Stimulated activated memory B cell treated with anti-CD40 and anti-IgM and Interleukin-4, amounts not matched to agents 10 μg/mL and 1 μg/mL and 100 μg/mL, for 72 hours (primary cell): ENCODE measurements at regions not wholly inside any gene's neighbourhood (a gene's known extent, or its start where the extent isn't known, plus 50 kb on each side); places are given as distances from the start of the nearest gene placed in this dataset.

ENCODE experiments used
- ATAC-seq: fragments of 150-1000 bp; cut with Tn5 transposase; 2 replicates; pipeline ENCODE4 v1.10.0; 2021
- H3K27ac Mint-ChIP-seq: one replicate; pipeline ENCODE4 v1.8.0; 2022; ENCODE audit warnings: mild to moderate bottlenecking, mixed read lengths
- H3K27me3 Mint-ChIP-seq: one replicate; pipeline ENCODE4 v1.8.0; 2022; ENCODE audit warnings: mixed read lengths
- H3K36me3 Mint-ChIP-seq: one replicate; pipeline ENCODE4 v1.8.0; 2022; ENCODE audit warnings: mixed read lengths
- H3K4me1 Mint-ChIP-seq: one replicate; pipeline ENCODE4 v1.8.0; 2022; ENCODE audit warnings: mixed read lengths
- H3K4me3 Mint-ChIP-seq: one replicate; pipeline ENCODE4 v1.8.0; 2022; ENCODE audit warnings: mild to moderate bottlenecking, moderate library complexity, mixed read lengths
- H3K9me3 Mint-ChIP-seq: one replicate; pipeline ENCODE4 v1.8.0; 2022; ENCODE audit warnings: mixed read lengths

GRCh38 chr13:74201530-74201929, 67.3 kb upstream of the KLF12 start:
- no peaks in the 10 kb centered on the region for H3K4me1 Mint-ChIP-seq
- H3K27ac Mint-ChIP-seq, result no peak overlapping the region
- peaks cover 3% of the 10 kb centered on the region for H3K36me3 Mint-ChIP-seq
- H3K4me3 Mint-ChIP-seq, result no peak overlapping the region
- no peak for ATAC-seq
- peaks cover 15% of the 10 kb centered on the region for H3K27me3 Mint-ChIP-seq
- H3K9me3 Mint-ChIP-seq, result no peaks in the 10 kb centered on the region

GRCh38 chr13:74200081-74200480, 65.9 kb upstream of the KLF12 start:
- H3K4me3 Mint-ChIP-seq, result no peak overlapping the region
- no peaks in the 10 kb centered on the region for H3K4me1 Mint-ChIP-seq
- H3K27me3 Mint-ChIP-seq, result peaks cover 9% of the 10 kb centered on the region
- no peaks in the 10 kb centered on the region for H3K9me3 Mint-ChIP-seq
- no peak overlapping the region for H3K27ac Mint-ChIP-seq
- ATAC-seq, result no peak
- H3K36me3 Mint-ChIP-seq, result no peaks in the 10 kb centered on the region

- no peak for ATAC-seq
- no peaks in the 10 kb centered on the region for H3K36me3 Mint-ChIP-seq
- H3K27me3 Mint-ChIP-seq, result peaks cover 9% of the 10 kb centered on the region
- no peak overlapping the region for H3K27ac Mint-ChIP-seq
- H3K4me1 Mint-ChIP-seq, result peaks cover 6% of the 10 kb centered on the region
- no peaks in the 10 kb centered on the region for H3K9me3 Mint-ChIP-seq
- H3K4me3 Mint-ChIP-seq, result no peak overlapping the region
Measured at GRCh38 chr13:74197677-74198429, 63.6 kb upstream of the KLF12 start.

- Mint-ChIP-seq H3K27ac (no peak overlapping the region), H3K4me1 (peaks cover 6% of the 10 kb centered on the region), H3K9me3 (no peaks in the 10 kb centered on the region), H3K36me3 (no peaks in the 10 kb centered on the region), H3K4me3 (no peak overlapping the region), H3K27me3 (peaks cover 9% of the 10 kb centered on the region)
- no peak for ATAC-seq
Measured at GRCh38 chr13:74194846-74195245, 60.6 kb upstream of the KLF12 start.

GRCh38 chr13:74193391-74193790, 59.2 kb upstream of the KLF12 start:
- peaks cover 6% of the 10 kb centered on the region for H3K4me1 Mint-ChIP-seq
- no peak overlapping the region for H3K4me3 Mint-ChIP-seq
- H3K27me3 Mint-ChIP-seq, result peaks cover 9% of the 10 kb centered on the region
- H3K36me3 Mint-ChIP-seq, result no peaks in the 10 kb centered on the region
- H3K27ac Mint-ChIP-seq, result no peak overlapping the region
- no peak for ATAC-seq
- no peaks in the 10 kb centered on the region for H3K9me3 Mint-ChIP-seq

- Mint-ChIP-seq H3K9me3 (no peaks in the 10 kb centered on the region), H3K27me3 (no peaks in the 10 kb centered on the region), H3K4me3 (no peak overlapping the region), H3K36me3 (no peaks in the 10 kb centered on the region), H3K4me1 (peaks cover 6% of the 10 kb centered on the region), H3K27ac (no peak overlapping the region)
- no peak for ATAC-seq
Measured at GRCh38 chr13:74191410-74191809, 57.2 kb upstream of the KLF12 start.

GRCh38 chr13:74190999-74191398, 56.8 kb upstream of the KLF12 start:
- Mint-ChIP-seq H3K36me3 (no peaks in the 10 kb centered on the region), H3K27me3 (no peaks in the 10 kb centered on the region), H3K27ac (no peak overlapping the region), H3K4me1 (peaks cover 6% of the 10 kb centered on the region), H3K9me3 (no peaks in the 10 kb centered on the region), H3K4me3 (no peak overlapping the region)
- ATAC-seq, result no peak

- no peak overlapping the region for H3K4me3 Mint-ChIP-seq
- no peak overlapping the region for H3K27ac Mint-ChIP-seq
- no peaks in the 10 kb centered on the region for H3K27me3 Mint-ChIP-seq
- no peaks in the 10 kb centered on the region for H3K36me3 Mint-ChIP-seq
- H3K9me3 Mint-ChIP-seq, result peaks cover 3% of the 10 kb centered on the region
- ATAC-seq, result no peak
- no peaks in the 10 kb centered on the region for H3K4me1 Mint-ChIP-seq
Measured at GRCh38 chr13:74187564-74187963, 53.4 kb upstream of the KLF12 start.

GRCh38 chr13:74184283-74184682, 50.1 kb upstream of the KLF12 start:
- Mint-ChIP-seq H3K4me3 (no peak overlapping the region), H3K27me3 (no peaks in the 10 kb centered on the region), H3K36me3 (no peaks in the 10 kb centered on the region), H3K4me1 (no peaks in the 10 kb centered on the region), H3K27ac (no peak overlapping the region), H3K9me3 (peaks cover 3% of the 10 kb centered on the region)
- ATAC-seq, result no peak
